ENCODE measurements at regions not wholly inside any gene's neighbourhood (a gene's known extent, or its start where the extent isn't known, plus 50 kb on each side); places are given as distances from the start of the nearest gene placed in this dataset.

DNA sequence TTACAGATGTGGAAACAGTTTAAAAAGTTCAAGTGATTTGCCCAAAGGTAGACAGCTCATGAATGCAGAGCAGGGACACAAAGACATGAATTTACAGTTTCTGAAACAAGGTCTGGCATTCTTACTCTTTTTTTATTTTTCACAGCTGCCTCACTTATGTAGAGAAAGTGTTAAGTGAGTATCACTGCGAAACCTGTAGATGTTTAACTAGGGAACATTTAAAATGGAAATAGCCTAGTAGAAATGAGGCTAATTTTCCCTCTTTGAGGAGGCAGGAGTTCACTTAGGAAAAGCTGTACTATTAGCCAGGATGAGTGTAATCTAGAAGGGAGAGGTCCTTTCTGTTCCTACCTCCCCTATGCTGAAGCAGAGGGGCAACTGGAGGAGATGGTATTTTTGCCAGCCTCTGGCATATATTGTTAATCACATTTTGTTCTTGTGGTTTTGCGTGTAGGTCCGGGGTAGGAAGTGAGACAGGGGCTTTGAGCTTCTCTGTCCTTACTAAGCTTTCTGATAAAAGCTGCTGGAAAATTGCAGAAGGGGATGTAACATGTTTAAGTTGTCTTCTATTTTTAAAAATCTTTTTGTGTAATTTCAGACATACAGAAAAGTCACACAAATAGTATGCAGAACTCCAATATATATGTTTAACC lies 492.8 kb upstream of the NR3C2 start:
- H3K4me2 ChIP-seq (replicated peaks; ENCODE audit: low read depth, low read length, poor library complexity, severe bottlenecking), result no peak overlapping the region
- ChIA-PET CTCF (interaction anchor here (1.6 kb wide), 1 partner anchor 27 kb away, joined by 3 read pairs; no protein-coding TSS in a partner anchor), POLR2A (no interaction called here)
- Mint-ChIP-seq H3K4me1 (peaks cover 7% of the 10 kb centered on the region), H3K9me3 (ENCODE audit: insufficient read depth) (peaks cover 9% of the 10 kb centered on the region), H3K27me3 (no peaks in the 10 kb centered on the region), H3K4me3 (no peak overlapping the region), H3K27ac (no peak overlapping the region)
- ATAC-seq (ENCODE audit: low read depth) (no peak), DNase-seq (no peak)
- no peak for TF ChIP-seq EZH2 (IDR thresholded peaks at IDR 0.05; ENCODE audit: borderline replicate concordance, insufficient read depth, low read depth, low read length, poor library complexity, severe bottlenecking)
- TF ChIP-seq, protein P1, sequence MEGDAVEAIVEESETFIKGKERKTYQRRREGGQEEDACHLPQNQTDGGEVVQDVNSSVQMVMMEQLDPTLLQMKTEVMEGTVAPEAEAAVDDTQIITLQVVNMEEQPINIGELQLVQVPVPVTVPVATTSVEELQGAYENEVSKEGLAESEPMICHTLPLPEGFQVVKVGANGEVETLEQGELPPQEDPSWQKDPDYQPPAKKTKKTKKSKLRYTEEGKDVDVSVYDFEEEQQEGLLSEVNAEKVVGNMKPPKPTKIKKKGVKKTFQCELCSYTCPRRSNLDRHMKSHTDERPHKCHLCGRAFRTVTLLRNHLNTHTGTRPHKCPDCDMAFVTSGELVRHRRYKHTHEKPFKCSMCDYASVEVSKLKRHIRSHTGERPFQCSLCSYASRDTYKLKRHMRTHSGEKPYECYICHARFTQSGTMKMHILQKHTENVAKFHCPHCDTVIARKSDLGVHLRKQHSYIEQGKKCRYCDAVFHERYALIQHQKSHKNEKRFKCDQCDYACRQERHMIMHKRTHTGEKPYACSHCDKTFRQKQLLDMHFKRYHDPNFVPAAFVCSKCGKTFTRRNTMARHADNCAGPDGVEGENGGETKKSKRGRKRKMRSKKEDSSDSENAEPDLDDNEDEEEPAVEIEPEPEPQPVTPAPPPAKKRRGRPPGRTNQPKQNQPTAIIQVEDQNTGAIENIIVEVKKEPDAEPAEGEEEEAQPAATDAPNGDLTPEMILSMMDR (IDR thresholded peaks at IDR 0.05), result no peak
- no peaks in the 10 kb centered on the region for H3K4me1 ChIP-seq (ENCODE audit: control insufficient read depth in 2 of 2, insufficient read depth in 2 of 2, low read length in 2 of 2)
- no peaks in the 10 kb centered on the region for H3K79me2 ChIP-seq (ENCODE audit: control insufficient read depth, insufficient read depth, low read length)
- H3K27ac ChIP-seq (ENCODE audit: low read length in 2 of 2), result no peak overlapping the region
- no peaks in the 10 kb centered on the region for H3K36me3 ChIP-seq (replicated peaks in 1 of 2; ENCODE audit: control extremely low read depth in 1 of 2, control insufficient read depth in 1 of 2, extremely low read depth in 1 of 2, insufficient read depth in 2 of 2, low read length in 1 of 2)
- H3K27me3 ChIP-seq (replicated peaks in 1 of 4; ENCODE audit: control extremely low read depth in 1 of 4, control insufficient read depth in 3 of 4, insufficient read depth in 4 of 4, low read length in 3 of 4), result no peaks in the 10 kb centered on the region
- H3K4me3 ChIP-seq (ENCODE audit: control extremely low read depth in 1 of 5, extremely low read depth in 1 of 5, insufficient read depth in 1 of 5, low read depth in 2 of 5, low read length in 4 of 5), result no peak overlapping the region
- no peaks in the 10 kb centered on the region for H3K9me3 ChIP-seq (ENCODE audit: control extremely low read depth in 1 of 3, control insufficient read depth in 2 of 3, insufficient read depth in 1 of 3, low read length in 2 of 3)
- WGBS (ENCODE audit: insufficient coverage), result 0% methylated on average over 1 of the region's 3 CpGs
- intact Hi-C loops (cut with micrococcal nuclease), result no loop called here
- no peak overlapping the region for H3K9ac ChIP-seq (ENCODE audit: low read length)
- no peaks in the 10 kb centered on the region for H4K20me1 ChIP-seq (ENCODE audit: control insufficient read depth, insufficient read depth, low read length, poor library complexity, severe bottlenecking)
- H2AFZ ChIP-seq (ENCODE audit: insufficient read depth, low read depth, low read length, poor library complexity, severe bottlenecking), result no peak overlapping the region

DNA sequence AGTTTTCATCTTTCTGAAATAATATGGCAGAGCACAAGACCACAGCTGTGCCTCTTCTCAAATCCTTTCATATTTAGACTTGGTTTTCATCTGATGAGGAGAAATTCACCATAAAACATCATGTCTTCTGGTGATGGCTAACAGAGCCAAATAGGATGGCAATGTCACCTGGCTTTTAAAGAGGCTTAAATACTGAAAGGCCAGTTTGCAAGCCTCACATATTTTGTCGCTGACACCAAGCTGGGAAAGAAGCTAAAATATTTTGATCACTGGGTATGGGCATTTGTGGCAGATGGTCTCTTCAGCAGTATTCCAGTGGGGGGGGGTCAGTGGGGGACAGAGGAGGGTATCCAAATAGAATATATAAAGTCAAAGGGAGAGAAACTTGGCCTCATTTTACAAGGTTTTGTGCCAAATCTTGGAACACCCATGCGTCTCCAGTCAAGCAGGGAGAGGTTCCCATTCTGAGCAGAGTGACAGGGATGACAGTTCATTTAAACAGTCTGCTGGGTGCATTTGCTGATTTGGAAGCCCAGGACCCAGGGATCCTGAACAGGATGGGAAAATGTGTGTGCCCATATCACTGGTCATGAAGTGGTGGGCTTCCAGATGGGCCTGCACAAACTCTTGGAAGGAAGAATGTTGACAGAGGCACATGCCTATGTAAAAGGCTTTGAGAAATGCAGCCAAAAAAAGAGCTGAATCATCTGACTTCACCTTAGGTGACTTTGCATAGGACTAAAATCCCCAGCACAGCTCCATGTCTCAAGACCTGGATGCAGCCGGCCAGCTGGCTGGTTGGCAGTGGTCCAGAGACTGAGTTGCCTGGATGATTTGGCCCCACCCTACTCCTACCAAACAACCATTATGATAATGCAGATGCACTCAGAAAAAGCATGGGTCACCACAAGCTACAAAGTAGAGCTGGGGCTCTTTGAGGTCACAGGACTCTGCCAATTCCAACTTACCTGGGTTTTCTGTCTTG lies 484.4 kb upstream of the NR3C2 start:
- TF ChIP-seq, protein P1 (IDR thresholded peaks at IDR 0.05), result no peak
- no peak for TF ChIP-seq EZH2 (IDR thresholded peaks at IDR 0.05; ENCODE audit: borderline replicate concordance, insufficient read depth, low read depth, low read length, poor library complexity, severe bottlenecking)
- H3K4me1 Mint-ChIP-seq, result no peaks in the 10 kb centered on the region
- H3K9me3 Mint-ChIP-seq (ENCODE audit: insufficient read depth), result peaks cover 5% of the 10 kb centered on the region
- no peak for ATAC-seq (ENCODE audit: low read depth)
- Histone ChIP-seq H3K27ac (ENCODE audit: low read length in 2 of 2) (no peak overlapping the region), H3K36me3 (replicated peaks in 1 of 2; ENCODE audit: control extremely low read depth in 1 of 2, control insufficient read depth in 1 of 2, extremely low read depth in 1 of 2, insufficient read depth in 2 of 2, low read length in 1 of 2) (no peaks in the 10 kb centered on the region), H3K4me1 (ENCODE audit: control insufficient read depth in 2 of 2, insufficient read depth in 2 of 2, low read length in 2 of 2) (no peaks in the 10 kb centered on the region), H3K9me3 (ENCODE audit: control extremely low read depth in 1 of 3, control insufficient read depth in 2 of 3, insufficient read depth in 1 of 3, low read length in 2 of 3) (peaks cover 0 to 5% (median 0%) of the 10 kb centered on the region in 3 donors), H3K79me2 (ENCODE audit: control insufficient read depth, insufficient read depth, low read length) (no peaks in the 10 kb centered on the region), H3K4me3 (ENCODE audit: control extremely low read depth in 1 of 5, extremely low read depth in 1 of 5, insufficient read depth in 1 of 5, low read depth in 2 of 5, low read length in 4 of 5) (no peak overlapping the region), H2AFZ (ENCODE audit: insufficient read depth, low read depth, low read length, poor library complexity, severe bottlenecking) (no peak overlapping the region), H4K20me1 (ENCODE audit: control insufficient read depth, insufficient read depth, low read length, poor library complexity, severe bottlenecking) (no peaks in the 10 kb centered on the region), H3K9ac (ENCODE audit: low read length) (no peak overlapping the region), H3K27me3 (replicated peaks in 1 of 4; ENCODE audit: control extremely low read depth in 1 of 4, control insufficient read depth in 3 of 4, insufficient read depth in 4 of 4, low read length in 3 of 4) (peaks cover 0 to 3% (median 0%) of the 10 kb centered on the region in 4 experiments), H3K4me2 (replicated peaks; ENCODE audit: low read depth, low read length, poor library complexity, severe bottlenecking) (no peak overlapping the region)
- DNase-seq, result no peak
- H3K27ac Mint-ChIP-seq, result no peak overlapping the region
- intact Hi-C loops (cut with micrococcal nuclease), result no loop called here
- no peak overlapping the region for H3K4me3 Mint-ChIP-seq
- 96% methylated on average over 2 of the region's 3 CpGs for WGBS (ENCODE audit: insufficient coverage)
- no peaks in the 10 kb centered on the region for H3K27me3 Mint-ChIP-seq
- ChIA-PET POLR2A (no interaction called here), CTCF (no interaction called here)

Data from B cell (primary cell).